ENCODE measurements at regions not wholly inside any gene's neighbourhood (a gene's known extent, or its start where the extent isn't known, plus 50 kb on each side); places are given as distances from the start of the nearest gene placed in this dataset.
"Not testable (repeated sequence)": the region's sequence is repeated elsewhere in the genome, so short reads cannot be mapped to it uniquely, and the experiment has no call there.

DNA sequence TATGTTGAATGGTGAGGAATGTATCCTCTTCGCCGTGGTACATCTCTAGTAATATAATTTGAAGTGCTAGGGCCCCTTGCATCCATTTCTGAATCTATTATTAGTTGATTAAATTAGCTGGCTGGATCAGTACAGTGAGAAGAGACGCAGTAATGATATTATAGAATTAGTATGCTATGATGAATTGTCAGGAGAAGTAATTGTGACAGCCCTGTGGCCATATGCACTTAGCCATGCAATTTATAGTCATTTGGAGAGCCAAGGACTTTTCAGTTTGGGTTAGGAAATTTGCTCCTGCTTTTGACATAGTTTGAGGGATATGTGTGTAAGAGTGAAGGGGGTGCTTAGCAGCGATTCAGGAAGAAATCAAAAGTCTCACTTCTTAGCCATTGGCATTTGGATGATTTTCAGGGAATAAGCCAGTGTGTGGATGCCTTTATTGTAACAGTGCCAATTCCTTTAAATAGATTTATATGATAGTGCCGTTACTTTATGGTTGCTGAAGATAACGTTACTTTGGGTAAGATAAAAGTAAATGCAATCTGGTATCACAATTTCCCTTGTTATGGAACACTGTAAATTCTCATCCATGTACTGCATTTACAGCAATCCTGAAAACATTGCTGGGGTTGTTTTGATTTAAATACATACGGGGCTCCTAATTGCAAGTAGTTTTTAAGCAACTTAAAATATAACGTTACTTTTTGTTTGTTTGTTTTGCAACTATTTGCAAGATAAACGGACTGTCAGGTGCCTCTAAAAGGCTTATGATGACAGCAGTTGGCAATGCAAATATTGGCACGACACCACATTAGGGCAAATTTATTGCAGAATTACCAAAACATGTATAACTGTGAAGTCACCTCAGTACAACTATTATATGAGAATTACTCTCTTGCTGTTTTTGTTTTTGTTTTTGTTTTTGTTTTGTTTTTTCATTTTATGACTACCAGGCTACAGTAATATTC, 875.4 kb upstream of the WWC1 start:
- DNase-seq (ENCODE audit: extremely low read depth in 1 of 2, low read depth in 1 of 2), result no peak

DNA sequence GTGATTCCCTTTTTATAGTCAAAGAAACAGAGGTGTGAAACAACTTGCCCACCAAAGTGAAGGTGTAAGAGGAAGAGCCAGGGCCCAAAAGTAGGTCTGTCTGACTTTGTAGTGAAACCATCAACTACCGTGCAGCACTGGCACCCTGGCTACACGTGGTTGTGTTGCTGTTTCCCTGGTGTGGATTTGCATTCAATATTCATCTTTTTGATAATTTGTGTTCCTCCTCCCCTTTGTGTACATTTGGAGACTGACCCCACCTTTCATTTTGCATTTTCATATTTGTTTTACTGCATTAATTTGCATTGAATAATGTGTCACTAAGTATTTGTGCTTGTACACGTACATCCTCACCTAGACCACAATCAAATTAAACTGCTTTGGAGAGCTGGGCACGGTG, 873.8 kb upstream of the WWC1 start:
- DNase-seq (ENCODE audit: extremely low read depth in 1 of 2, low read depth in 1 of 2), result no peak

DNA sequence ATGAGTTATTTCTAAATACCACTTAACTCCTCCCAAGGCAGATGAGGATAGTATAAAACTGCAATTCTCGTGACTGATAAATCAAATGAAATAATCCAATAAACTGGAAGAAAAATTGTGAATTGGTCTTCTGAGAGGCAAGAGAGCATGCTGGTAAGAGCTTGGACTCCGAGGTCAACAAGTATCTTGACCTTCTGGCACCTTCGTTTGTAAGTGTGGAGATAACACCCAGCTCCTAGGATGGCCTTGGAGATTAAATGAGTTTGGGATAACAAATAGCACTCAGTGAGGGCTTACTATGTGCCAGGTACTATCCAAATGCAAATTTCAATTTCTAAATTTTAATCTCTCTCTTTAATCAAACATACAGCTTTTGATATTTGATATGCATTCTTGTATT, 866.3 kb upstream of the WWC1 start:
- DNase-seq (ENCODE audit: extremely low read depth in 1 of 2, low read depth in 1 of 2), result no peak

DNA sequence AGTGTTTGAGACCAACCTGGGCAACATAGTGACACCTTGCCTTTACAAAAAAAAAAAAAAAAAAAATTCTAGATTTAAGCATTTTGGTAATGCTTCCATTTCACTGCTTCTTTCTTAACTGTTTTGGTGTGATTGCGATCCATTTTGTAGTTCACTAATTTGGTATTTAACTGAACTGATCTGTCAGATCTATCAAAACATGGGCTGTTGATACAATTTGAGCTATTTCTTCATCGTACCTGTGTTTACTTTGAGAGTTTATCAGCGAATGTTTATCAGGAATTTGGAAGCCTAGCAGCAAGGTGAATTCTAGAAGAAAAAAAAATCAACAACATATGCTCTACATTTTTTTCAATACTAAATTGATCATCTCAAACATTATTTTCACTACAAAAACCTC, 864.9 kb upstream of the WWC1 start:
- no peak for DNase-seq (ENCODE audit: extremely low read depth in 1 of 2, low read depth in 1 of 2)

DNA sequence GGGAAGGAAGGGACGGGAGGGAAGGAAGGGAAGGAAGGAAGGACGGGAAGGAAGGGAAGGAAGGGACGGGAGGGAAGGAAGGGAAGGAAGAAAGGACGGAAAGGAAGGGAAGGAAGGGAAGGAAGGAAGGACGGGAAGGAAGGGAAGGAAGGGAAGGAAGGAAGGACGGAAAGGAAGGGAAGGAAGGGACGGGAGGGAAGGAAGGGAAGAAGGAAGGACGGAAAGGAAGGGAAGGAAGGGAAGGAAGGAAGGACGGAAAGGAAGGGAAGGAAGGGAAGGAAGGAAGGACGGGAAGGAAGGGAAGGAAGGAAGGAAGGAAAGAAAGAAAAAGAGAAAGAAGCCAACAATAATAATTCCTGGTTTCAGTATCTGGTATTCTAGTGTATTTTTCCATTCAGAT, 863.8 kb upstream of the WWC1 start:
- not testable (repeated sequence) for DNase-seq (ENCODE audit: extremely low read depth in 1 of 2, low read depth in 1 of 2)

DNA sequence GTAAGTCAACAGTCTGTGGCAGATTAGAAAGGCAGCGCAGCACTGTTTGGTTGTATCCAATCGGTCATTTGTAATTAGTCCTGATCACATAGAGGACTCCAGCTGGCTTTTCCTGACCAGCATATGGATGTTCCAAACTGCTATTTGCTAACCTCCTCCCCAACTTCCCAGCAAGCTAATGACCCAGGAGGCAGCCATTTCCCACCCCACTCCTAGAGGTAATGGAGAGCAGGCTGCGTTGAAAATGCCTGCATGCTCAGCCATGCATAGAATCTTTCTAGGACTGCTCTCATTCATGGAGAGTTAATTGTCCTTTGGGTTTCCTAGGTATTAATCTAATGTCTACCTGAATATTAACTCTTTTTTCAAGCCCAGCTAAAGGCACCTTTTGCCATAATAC, 850.6 kb upstream of the WWC1 start:
- no peak for DNase-seq (ENCODE audit: extremely low read depth in 1 of 2, low read depth in 1 of 2)

DNA sequence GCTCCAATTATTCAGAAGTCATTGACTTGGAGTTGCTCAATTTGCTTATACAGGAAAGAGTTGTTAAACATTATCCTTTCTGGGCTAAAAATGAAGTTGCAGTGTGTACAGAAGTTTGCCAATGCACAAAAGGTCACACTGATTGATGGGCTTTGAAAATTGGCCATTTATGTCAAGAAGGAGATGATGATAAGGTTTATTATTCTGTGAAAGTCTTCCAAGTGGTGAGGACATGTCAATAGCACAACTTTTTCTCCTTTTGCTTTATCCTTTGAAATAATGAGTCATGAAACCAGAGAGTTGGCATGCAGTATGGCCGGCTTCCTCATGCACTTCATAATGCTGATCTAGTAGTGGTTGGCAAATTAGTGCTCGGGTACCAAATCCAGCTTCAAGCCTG, 848.5 kb upstream of the WWC1 start:
- DNase-seq (ENCODE audit: extremely low read depth in 1 of 2, low read depth in 1 of 2), result no peak

DNA sequence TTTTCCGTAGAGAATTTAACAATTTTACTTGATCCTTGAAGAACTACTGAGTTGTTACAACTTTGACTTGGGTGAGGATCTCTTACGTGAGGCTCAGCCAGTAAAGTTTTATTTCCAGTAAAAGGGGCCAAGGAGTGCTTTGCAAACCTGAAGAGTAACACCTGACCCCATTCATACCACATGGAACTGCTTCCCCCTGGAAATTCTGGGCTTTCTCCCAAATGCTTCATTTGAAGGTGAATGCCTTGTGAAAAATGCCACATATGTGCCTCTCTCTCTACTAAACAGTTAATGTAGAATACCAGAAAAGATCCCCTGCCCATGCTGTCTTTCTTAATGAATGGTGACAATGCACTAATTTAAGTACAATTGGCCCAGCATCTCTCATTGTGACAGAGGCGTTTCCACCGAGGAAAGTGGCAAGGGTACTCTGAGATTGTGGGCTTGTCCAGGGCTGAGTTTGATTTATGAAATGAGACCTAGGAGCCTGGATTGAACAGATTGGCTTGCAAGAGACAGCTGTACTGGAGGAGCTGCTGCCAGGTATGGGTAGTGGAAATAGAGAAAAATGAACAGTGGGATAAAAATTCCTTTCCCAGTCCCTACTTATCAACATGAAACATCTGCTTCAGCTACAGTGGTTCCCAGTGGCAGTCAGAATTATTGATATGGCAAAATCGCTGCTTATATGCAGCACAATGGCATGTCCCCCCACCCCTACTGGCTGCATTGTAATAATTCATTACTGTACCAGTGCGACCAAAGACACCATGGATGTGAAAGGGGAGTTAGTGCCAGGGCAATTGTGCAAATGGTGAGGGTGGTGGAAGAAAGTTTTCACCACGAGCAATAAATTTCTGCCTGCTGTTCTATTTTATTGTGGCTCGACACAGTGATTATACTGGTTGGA, 843.7 kb upstream of the WWC1 start:
- no peak for DNase-seq (ENCODE audit: extremely low read depth in 1 of 2, low read depth in 1 of 2)

DNA sequence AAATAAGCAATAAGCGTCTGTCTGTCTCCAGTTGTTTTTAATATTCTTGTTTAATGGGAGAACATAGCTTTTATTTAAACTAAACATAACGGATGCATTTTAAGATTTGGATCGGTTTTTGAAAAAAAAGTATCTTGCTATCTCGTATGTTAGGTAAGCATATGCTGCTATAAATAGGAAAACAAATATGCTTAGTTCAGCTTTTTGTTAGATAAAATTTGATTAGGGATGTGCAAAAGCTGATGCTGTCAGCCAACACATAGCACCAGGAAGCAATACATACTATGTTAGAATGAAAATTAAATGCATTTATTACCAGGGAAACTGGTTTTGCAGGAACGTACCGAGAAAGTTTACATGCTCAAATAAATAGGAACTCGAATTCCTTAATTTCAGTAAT, 843.1 kb upstream of the WWC1 start:
- no peak for DNase-seq (ENCODE audit: extremely low read depth in 1 of 2, low read depth in 1 of 2)

DNA sequence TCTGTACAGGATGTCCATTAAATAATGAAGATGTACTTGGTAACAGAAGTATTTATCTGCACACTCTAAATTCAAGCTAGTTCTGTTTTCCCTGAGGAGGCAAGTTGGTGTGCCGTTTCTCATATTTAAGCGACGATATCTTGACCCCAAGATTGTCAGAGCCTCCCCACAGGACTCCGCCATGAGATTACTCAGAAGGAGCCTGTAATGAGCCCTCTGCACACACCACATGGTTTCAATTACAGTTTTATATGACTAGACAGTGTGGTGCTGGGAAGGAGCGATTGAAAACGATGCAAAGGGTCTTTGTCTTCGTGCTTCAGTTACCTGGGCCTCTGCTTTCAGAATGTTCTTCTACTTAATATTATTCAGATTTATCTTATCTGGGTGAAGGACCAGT, 840.4 kb upstream of the WWC1 start:
- DNase-seq (ENCODE audit: extremely low read depth in 1 of 2, low read depth in 1 of 2), result no peak

DNA sequence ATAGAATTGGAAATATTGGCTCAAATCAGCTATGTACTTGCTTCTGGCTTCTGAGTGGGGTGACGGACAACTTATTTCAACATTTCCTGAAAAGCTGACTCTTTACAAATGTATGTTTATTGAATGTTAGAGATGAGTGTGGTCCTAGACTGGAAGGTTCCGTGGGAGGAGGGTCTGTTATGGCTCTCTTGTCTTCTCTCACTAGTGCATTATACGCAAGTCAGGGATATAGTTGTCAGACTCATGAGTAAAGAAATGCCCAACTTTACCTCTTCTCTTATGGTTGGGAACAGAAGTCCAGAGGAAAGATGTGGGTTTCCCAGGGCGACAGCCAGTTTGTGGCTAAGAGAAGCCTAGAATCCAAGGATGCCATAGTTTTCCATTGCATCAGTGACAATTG, 839.3 kb upstream of the WWC1 start:
- no peak for DNase-seq (ENCODE audit: extremely low read depth in 1 of 2, low read depth in 1 of 2)

DNA sequence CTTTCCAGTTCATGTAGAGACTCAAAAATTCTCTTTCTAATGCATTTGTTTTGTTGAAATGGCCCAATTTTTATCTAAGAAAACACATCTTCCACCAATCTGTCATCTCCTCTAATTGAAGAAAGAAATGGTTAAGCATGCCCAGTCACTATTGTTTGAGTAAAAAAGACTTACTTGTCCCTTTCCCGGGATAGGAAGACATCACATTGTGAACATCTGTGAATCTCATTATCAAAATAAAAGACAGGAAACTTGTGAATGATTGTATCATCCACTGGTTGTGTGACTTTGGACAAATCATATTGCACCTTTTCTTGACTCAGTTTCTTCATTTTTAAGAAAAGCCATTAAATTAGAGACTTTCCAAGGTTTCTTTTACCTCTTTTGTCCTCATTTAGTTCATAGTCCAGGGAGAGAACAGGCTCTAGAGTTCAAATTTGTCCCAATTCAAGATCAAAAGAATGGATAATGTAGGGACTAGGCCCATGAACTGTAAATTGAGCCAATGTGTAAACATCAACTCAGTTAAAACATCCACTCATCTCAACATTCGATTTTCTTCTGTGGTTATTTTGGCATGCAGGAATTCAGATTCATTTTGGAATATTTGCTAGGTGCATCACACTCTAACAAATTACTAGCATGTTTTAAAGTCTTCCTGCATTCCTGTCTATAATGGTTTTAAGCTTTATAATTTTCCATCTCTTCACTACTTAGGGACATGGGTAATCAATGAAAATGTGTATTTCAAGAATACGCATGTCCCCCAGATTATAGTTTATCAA, 838.0 kb upstream of the WWC1 start:
- DNase-seq (ENCODE audit: extremely low read depth in 1 of 2, low read depth in 1 of 2), result no peak

DNA sequence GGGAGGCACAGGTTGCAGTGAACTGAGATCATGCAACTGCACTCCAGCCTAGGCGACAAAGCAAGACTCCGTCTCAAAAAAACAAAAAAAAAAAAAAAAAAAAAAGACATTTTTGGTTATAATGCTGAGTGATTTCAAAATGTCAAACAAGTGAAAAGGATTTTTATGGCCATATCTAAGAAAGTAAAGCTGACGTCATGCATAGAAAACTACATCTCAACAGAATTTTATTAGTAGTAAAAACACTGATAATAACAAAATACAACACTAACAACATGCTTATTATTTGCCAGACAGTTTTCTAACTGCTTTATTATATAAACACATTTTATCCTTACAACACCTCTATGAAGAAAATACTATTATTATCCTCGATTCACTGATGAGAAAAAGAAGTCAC, 833.0 kb upstream of the WWC1 start:
- DNase-seq (ENCODE audit: extremely low read depth in 1 of 2, low read depth in 1 of 2), result no peak

DNA sequence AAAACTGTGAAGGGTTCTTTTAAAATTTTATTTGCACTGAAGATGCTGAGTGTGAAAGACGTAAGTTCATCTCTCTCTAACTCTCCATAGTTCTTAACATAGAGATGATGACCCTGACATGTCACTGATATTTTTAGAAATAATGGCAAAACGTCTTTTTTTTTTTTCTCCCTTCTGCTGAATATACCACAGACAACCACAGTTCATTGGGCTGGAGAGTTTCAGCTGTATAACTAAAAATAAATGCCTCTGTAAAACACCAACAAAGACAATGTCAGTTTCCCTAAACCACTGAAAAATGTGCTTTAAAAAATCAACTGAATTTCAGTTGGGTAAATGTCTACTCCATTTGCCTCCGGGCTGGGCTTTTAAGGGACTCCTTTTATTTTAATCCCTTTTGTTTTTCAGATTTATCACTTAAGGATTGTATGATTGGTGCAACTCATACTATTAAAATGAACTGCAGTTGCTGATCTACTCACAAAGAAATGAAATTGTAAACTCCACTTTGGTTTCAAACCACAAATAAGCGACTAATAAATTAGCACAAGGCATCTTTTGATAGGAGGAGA, 830.9 kb upstream of the WWC1 start:
- no peak for DNase-seq (ENCODE audit: extremely low read depth in 1 of 2, low read depth in 1 of 2)

DNA sequence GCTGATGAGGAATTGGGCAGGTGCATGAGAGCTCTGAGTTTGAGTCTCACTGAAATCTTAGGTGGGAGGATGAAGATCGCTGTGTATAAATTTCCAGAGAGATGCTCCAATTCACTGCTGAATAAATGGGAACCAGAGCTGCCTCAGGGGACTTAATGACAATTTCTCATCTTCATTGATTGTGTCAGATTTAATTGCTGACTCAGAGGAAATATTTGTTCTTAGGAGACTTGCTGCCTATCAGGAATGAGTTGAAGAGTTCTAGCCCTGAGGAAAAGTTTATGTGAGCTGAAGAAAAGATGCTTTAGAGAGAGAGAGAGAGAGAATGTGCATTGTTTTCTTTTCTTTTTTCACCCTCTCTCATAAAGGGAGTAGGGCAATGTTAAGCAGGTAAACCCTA, 827.5 kb upstream of the WWC1 start:
- DNase-seq (ENCODE audit: extremely low read depth in 1 of 2, low read depth in 1 of 2), result no peak

DNA sequence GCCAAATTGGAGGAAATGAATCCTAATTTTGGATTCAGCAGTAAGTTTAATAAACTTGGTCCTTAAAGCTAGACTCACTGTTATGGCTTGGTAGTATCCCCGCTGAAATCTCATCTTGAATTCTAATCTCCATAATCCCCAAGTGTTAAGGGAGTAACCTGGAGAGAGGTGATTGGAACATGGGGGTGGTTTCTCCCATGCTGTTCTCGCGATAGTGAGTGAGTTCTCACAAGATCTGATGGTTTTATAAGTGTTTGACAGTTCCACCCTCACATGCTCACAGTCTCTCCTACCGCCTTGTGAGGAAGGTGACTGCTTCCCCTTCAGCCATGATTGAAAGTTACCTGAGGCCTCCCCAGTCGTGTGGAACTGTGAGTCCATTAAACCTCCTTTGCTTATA, 824.5 kb upstream of the WWC1 start:
- DNase-seq (ENCODE audit: extremely low read depth in 1 of 2, low read depth in 1 of 2), result no peak

DNA sequence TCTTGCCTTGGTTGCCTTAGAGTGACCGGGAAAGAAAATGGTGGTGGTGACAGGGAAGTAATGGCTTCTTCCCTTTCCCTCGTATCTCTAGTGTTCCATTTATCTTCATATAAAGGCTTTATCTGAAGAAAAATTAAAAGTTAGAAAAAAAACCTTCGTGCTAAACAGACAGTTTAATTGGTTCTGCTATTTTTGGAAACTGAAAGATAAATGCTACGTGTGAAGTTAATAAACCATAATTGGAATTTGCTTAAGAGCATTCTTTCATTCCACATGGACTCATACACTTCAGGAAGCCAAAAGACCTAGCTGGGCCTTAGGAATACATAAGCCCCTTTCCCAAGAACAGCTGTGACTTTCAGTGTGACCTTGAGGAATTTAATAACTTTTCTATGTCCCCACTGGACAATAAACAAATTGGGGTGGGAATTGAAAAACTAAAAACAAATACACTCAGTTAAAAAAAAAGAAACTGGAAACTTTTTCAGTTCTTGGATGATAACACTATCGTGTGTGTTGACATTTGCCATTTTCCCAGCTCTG, 818.8 kb upstream of the WWC1 start:
- no peak for DNase-seq (ENCODE audit: extremely low read depth in 1 of 2, low read depth in 1 of 2)

DNA sequence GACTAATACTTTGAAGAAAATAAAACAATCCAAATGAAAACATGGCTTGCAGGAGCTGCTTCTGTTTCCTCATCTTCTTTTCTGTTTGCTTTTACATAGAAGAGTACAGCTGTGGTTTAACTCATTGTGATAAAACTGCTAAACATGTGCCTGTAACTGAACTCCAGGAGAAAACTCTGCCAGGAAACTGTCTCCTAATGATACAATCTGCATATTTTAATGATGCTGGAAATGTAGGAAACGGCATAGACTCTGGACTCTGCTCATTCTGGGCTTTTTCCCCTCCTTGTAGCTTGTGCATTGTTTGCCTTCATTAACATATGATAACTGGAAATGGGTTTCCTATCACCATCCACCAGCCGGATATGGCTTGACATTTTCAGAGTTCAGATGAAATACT, 813.3 kb upstream of the WWC1 start:
- DNase-seq (ENCODE audit: extremely low read depth in 1 of 2, low read depth in 1 of 2), result no peak

DNA sequence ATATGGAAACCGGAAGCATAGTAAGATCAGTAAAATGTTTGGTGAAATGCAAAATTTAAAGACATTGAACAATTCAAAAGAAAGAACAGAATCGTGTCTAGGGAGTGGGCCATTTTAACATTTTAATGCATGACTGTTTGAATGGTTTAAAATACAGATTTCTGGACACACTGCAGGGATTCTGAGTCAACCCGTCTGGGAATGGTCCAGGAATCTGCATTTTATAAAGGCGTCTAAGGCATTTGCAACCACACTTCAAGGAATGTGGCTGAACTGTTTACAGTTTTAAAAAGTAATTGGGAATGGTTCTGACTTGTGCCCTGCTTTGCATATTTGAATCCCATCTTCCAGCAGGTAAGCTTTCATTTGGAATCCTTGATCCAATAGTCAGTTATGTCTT, 811.7 kb upstream of the WWC1 start:
- DNase-seq (ENCODE audit: extremely low read depth in 1 of 2, low read depth in 1 of 2), result no peak

DNA sequence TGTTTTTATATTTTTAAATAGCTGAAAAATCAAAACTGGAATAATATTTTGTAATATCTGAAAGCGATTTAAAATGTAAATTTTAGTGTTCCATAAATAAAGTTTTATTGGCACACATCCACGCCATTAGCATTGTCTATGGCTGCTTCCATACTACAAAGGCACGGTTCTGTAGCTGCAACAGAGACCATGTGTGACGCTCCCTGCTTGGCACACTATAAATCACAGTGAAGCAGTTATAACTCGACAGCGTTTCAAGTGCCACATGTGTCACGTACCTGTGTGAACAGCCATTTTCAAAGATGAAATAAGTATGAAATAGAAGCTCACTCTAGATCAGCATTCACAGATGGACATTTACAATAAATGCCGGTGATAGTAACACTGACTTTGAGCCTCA, 810.1 kb upstream of the WWC1 start:
- no peak for DNase-seq (ENCODE audit: extremely low read depth in 1 of 2, low read depth in 1 of 2)

DNA sequence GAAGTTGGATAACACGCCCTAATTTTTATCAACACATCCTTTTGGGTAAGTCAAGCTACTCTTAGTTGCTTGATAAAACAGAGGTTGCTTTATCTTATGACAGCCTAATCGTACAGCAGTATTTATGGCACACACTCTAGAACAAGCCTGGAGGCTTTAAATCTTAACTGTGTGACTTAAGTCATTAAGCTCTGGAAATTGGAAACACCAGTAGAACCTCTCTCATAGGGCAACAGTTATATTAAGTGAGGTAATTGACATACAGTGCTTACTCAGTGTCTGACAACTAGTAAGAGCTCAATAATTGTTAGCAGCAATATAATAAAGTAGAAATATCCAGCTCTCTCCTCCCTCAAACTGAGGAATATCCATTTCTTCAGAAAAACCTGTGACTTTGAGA, 808.9 kb upstream of the WWC1 start:
- DNase-seq (ENCODE audit: extremely low read depth in 1 of 2, low read depth in 1 of 2), result no peak
